ENCODE measurements at regions not wholly inside any gene's neighbourhood (a gene's known extent, or its start where the extent isn't known, plus 50 kb on each side); places are given as distances from the start of the nearest gene placed in this dataset.

DNA sequence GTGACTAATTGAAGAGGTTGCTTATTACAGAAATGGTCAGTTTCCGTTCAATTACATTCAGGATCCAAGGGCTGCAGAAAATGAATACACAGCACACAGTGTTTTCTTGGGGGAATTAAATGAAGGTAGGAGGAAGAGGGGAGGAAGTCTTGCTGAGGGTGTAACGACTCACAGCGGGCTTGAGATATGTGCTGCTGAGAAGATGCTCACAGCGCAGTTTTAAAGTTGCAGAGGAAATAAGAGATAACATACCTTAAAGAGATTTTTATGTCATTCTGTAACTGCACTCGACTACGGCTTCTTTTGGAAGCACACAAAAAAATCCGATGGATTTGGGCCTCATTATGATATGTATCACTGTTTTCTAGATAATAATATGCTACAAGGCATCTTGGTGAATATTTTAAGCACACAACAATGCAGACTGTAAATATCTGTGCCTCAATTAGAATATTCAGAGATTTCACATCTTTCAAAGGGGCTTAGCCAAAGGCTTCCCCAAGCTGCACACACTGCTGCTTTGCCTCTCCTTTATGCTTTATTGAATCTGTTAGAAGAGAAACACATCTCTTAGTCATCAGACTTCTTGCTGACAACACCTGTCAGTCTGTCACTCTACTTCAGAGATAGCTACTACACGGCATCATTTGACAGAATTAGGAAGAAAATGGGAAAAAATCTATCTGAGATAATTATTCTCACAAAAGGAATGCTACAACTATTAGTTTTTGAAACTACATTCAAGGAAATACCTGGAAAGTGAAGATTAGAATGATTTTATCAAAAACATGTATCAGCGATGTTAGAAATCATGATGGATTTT lies 773.2 kb downstream of the OTOL1 start:
- ChIA-PET POLR2A (ENCODE audit: low non-redundant PET) (no interaction called here), CTCF (no interaction called here)
- no peak for DNase-seq (ENCODE audit: low spot score)
- no peak for TF ChIP-seq CTCF (conservative IDR thresholded peaks at IDR 0.05; ENCODE audit: low read depth)
- H3K27ac ChIP-seq = no peak overlapping the region

DNA sequence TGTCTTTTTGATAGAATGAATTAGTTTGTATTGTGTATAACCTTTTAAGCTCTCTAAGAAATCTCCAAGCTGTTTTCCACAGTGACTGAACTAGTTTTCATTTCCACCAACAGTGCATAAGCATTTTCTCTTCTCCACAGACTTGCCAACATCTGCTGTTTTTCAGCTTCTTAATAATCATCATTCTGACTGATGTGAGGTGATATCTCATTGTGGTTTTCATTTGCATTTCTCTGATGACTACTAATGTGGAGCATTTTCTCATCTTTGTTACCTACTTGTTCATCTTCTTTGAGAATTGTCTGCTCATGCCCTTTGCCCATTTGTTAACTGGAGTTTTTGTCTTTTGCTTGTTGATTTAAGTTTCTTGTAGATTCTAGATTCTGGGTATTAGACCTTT lies 777.5 kb downstream of the OTOL1 start:
- ChIA-PET CTCF (no interaction called here), POLR2A (ENCODE audit: low non-redundant PET) (no interaction called here)
- TF ChIP-seq CTCF (conservative IDR thresholded peaks at IDR 0.05; ENCODE audit: low read depth) = no peak
- H3K27ac ChIP-seq = no peak overlapping the region
- no peak for DNase-seq (ENCODE audit: low spot score)

- ChIA-PET CTCF (interaction anchor here (0.6 kb wide), 1 partner anchor 851 kb away, joined by 5 read pairs; no protein-coding TSS in a partner anchor), POLR2A (ENCODE audit: low non-redundant PET) (no interaction called here)
- DNase-seq (ENCODE audit: low spot score) = no peak
- TF ChIP-seq CTCF (conservative IDR thresholded peaks at IDR 0.05; ENCODE audit: low read depth) = no peak
- H3K27ac ChIP-seq = no peak overlapping the region
These were observed 782.2 kb downstream of the OTOL1 start for GRCh38 chr3:162278834-162279233.

GRCh38 chr3:162285259-162285658 lies 788.7 kb downstream of the OTOL1 start:
- H3K27ac ChIP-seq = no peak overlapping the region
- POLR2A ChIA-PET (ENCODE audit: low non-redundant PET) = no interaction called here
- no peak for TF ChIP-seq CTCF (conservative IDR thresholded peaks at IDR 0.05; ENCODE audit: low read depth)
- CTCF ChIA-PET = interaction anchor here (0.6 kb wide), 1 partner anchor 723 kb away, joined by 3 read pairs; no protein-coding TSS in a partner anchor
- no peak for DNase-seq (ENCODE audit: low spot score)

- H3K27ac ChIP-seq = no peak overlapping the region
- ChIA-PET CTCF (no interaction called here), POLR2A (ENCODE audit: low non-redundant PET) (no interaction called here)
- DNase-seq (ENCODE audit: low spot score) = no peak
- TF ChIP-seq CTCF (conservative IDR thresholded peaks at IDR 0.05; ENCODE audit: low read depth) = no peak
These were observed 791.0 kb downstream of the OTOL1 start for GRCh38 chr3:162287600-162287999.

DNA sequence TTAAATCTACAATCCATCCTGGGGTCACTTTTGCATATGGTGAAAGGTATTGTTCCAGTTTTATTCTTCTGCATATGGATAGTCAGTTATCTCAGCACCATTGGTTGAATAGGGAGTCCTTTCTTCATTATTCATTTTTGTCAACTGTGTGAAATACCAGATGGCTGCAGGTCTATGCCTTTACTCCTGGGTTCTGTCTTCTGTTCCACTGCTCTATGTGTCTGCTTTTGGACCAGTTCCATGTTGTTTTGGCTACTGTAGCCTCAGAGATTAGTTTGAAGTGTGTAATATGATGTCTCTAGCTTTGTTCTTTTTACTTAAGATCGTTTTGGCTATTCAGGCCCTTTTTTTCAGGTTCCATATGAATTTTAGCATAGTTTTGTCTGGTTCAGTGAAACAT lies 795.8 kb downstream of the OTOL1 start:
- POLR2A ChIA-PET (ENCODE audit: low non-redundant PET) = no interaction called here
- CTCF ChIA-PET = no interaction called here
- no peak for TF ChIP-seq CTCF (conservative IDR thresholded peaks at IDR 0.05; ENCODE audit: low read depth)
- DNase-seq (ENCODE audit: low spot score) = no peak
- no peak overlapping the region for H3K27ac ChIP-seq

All from RWPE1 (cell line).